ENCODE measurements at regions not wholly inside any gene's neighbourhood (a gene's known extent, or its start where the extent isn't known, plus 50 kb on each side); places are given as distances from the start of the nearest gene placed in this dataset.

GRCh38 chr6:81633391-81633790 lies 119.1 kb downstream of the TENT5A start:
- no peak for DNase-seq (ENCODE audit: extremely low spot score in 2 of 2)
- no peak overlapping the region for H3K4me3 ChIP-seq
- H3K27ac ChIP-seq, result no peak overlapping the region
- H3K27me3 ChIP-seq, result no peaks in the 10 kb centered on the region
- TF ChIP-seq CTCF (IDR thresholded peaks at IDR 0.05), result no peak
- intact Hi-C loops (cut with DNase I), result no loop called here
- H3K36me3 ChIP-seq, result no peaks in the 10 kb centered on the region
- no peaks in the 10 kb centered on the region for H3K4me1 ChIP-seq
- H3K9me3 ChIP-seq, result no peaks in the 10 kb centered on the region

- intact Hi-C loops (cut with DNase I), result no loop called here
- Histone ChIP-seq H3K27ac (no peak overlapping the region), H3K4me1 (no peaks in the 10 kb centered on the region), H3K4me3 (no peak overlapping the region), H3K9me3 (no peaks in the 10 kb centered on the region), H3K36me3 (no peaks in the 10 kb centered on the region), H3K27me3 (no peaks in the 10 kb centered on the region)
- TF ChIP-seq CTCF (IDR thresholded peaks at IDR 0.05) (no peak), POLR2A (IDR thresholded peaks at IDR 0.05) (no peak), POLR2AphosphoS5 (IDR thresholded peaks at IDR 0.05; ENCODE audit: insufficient read depth in 1 of 2, low read depth in 1 of 2) (no peak)
- DNase-seq (ENCODE audit: extremely low spot score in 2 of 2), result no peak
Observed at GRCh38 chr6:81630719-81631118, 121.8 kb downstream of the TENT5A start.

GRCh38 chr6:81625216-81625615 lies 127.3 kb downstream of the TENT5A start:
- intact Hi-C loops (cut with DNase I), result no loop called here
- H3K9me3 ChIP-seq, result no peaks in the 10 kb centered on the region
- no peak for TF ChIP-seq CTCF (IDR thresholded peaks at IDR 0.05)
- no peak for TF ChIP-seq POLR2AphosphoS5 (IDR thresholded peaks at IDR 0.05; ENCODE audit: insufficient read depth in 1 of 2, low read depth in 1 of 2)
- no peak for TF ChIP-seq POLR2A (IDR thresholded peaks at IDR 0.05)
- H3K27ac ChIP-seq, result no peak overlapping the region
- H3K36me3 ChIP-seq, result no peaks in the 10 kb centered on the region
- no peak overlapping the region for H3K4me3 ChIP-seq
- DNase-seq (ENCODE audit: extremely low spot score in 2 of 2), result no peak
- H3K27me3 ChIP-seq, result no peaks in the 10 kb centered on the region
- H3K4me1 ChIP-seq, result no peaks in the 10 kb centered on the region

- H3K36me3 ChIP-seq, result no peaks in the 10 kb centered on the region
- H3K9me3 ChIP-seq, result no peaks in the 10 kb centered on the region
- intact Hi-C loops (cut with DNase I), result no loop called here
- TF ChIP-seq CTCF (IDR thresholded peaks at IDR 0.05), result no peak
- no peak for TF ChIP-seq POLR2AphosphoS5 (IDR thresholded peaks at IDR 0.05; ENCODE audit: insufficient read depth in 1 of 2, low read depth in 1 of 2)
- no peak for TF ChIP-seq POLR2A (IDR thresholded peaks at IDR 0.05)
- no peaks in the 10 kb centered on the region for H3K4me1 ChIP-seq
- H3K4me3 ChIP-seq, result no peak overlapping the region
- no peak overlapping the region for H3K27ac ChIP-seq
- DNase-seq (ENCODE audit: extremely low spot score in 2 of 2), result no peak
- H3K27me3 ChIP-seq, result no peaks in the 10 kb centered on the region
Observed at GRCh38 chr6:81624453-81624852, 128.0 kb downstream of the TENT5A start.

GRCh38 chr6:81623106-81623759 lies 129.2 kb downstream of the TENT5A start:
- no peaks in the 10 kb centered on the region for H3K27me3 ChIP-seq
- H3K27ac ChIP-seq, result no peak overlapping the region
- no peaks in the 10 kb centered on the region for H3K9me3 ChIP-seq
- no peak for DNase-seq (ENCODE audit: extremely low spot score in 2 of 2)
- H3K4me3 ChIP-seq, result no peak overlapping the region
- no peaks in the 10 kb centered on the region for H3K36me3 ChIP-seq
- intact Hi-C loops (cut with DNase I), result no loop called here
- TF ChIP-seq CTCF (IDR thresholded peaks at IDR 0.05) (no peak), POLR2A (IDR thresholded peaks at IDR 0.05) (no peak), POLR2AphosphoS5 (IDR thresholded peaks at IDR 0.05; ENCODE audit: insufficient read depth in 1 of 2, low read depth in 1 of 2) (no peak)
- H3K4me1 ChIP-seq, result no peaks in the 10 kb centered on the region
